ENCODE measurements at regions not wholly inside any gene's neighbourhood (a gene's known extent, or its start where the extent isn't known, plus 50 kb on each side); places are given as distances from the start of the nearest gene placed in this dataset.
"Not testable (repeated sequence)": the region's sequence is repeated elsewhere in the genome, so short reads cannot be mapped to it uniquely, and the experiment has no call there.

- DNase-seq = no peak
Measured at GRCh38 chr17:52696362-52696761, 537.8 kb upstream of the CA10 start.

- DNase-seq = no peak
Measured at GRCh38 chr17:52686140-52686539, 527.6 kb upstream of the CA10 start.

GRCh38 chr17:52681480-52681879 lies 523.0 kb upstream of the CA10 start:
- no peak for DNase-seq

- no peak for DNase-seq
Measured at GRCh38 chr17:52678211-52678610, 519.7 kb upstream of the CA10 start.

GRCh38 chr17:52674686-52675085 lies 516.2 kb upstream of the CA10 start:
- no peak for DNase-seq

- no peak for DNase-seq
Measured at GRCh38 chr17:52673791-52674190, 515.3 kb upstream of the CA10 start.

GRCh38 chr17:52666264-52666663 lies 507.8 kb upstream of the CA10 start:
- no peak for DNase-seq

GRCh38 chr17:52660692-52661091 lies 502.2 kb upstream of the CA10 start:
- DNase-seq = no peak

GRCh38 chr17:52653014-52653413 lies 494.5 kb upstream of the CA10 start:
- no peak for DNase-seq

- no peak for DNase-seq
Measured at GRCh38 chr17:52648995-52649394, 490.5 kb upstream of the CA10 start.

GRCh38 chr17:52647411-52647810 lies 488.9 kb upstream of the CA10 start:
- no peak for DNase-seq

- DNase-seq = no peak
Measured at GRCh38 chr17:52636443-52636842, 477.9 kb upstream of the CA10 start.

- DNase-seq = no peak
Measured at GRCh38 chr17:52606590-52606989, 448.1 kb upstream of the CA10 start.

- DNase-seq = no peak
Measured at GRCh38 chr17:52606098-52606497, 447.6 kb upstream of the CA10 start.

- no peak for DNase-seq
Measured at GRCh38 chr17:52604105-52604504, 445.6 kb upstream of the CA10 start.

- DNase-seq = not testable (repeated sequence)
Measured at GRCh38 chr17:52597452-52598215, 439.1 kb upstream of the CA10 start.

GRCh38 chr17:52594516-52594915 lies 436.0 kb upstream of the CA10 start:
- DNase-seq = no peak

- DNase-seq = no peak
Measured at GRCh38 chr17:52546990-52547389, 388.5 kb upstream of the CA10 start.

- no peak for DNase-seq
Measured at GRCh38 chr17:52546493-52546892, 388.0 kb upstream of the CA10 start.

GRCh38 chr17:52537421-52537820 lies 378.9 kb upstream of the CA10 start:
- DNase-seq = no peak

- DNase-seq = no peak
Measured at GRCh38 chr17:52536489-52536888, 378.0 kb upstream of the CA10 start.

- no peak for DNase-seq
Measured at GRCh38 chr17:52532373-52532772, 373.9 kb upstream of the CA10 start.

- DNase-seq = no peak
Measured at GRCh38 chr17:52524096-52524637, 365.7 kb upstream of the CA10 start.

- DNase-seq = no peak
Measured at GRCh38 chr17:52517176-52517575, 358.7 kb upstream of the CA10 start.

- no peak for DNase-seq
Measured at GRCh38 chr17:52515927-52516326, 357.4 kb upstream of the CA10 start.
